H9 (cell line): ENCODE measurements at regions not wholly inside any gene's neighbourhood (a gene's known extent, or its start where the extent isn't known, plus 50 kb on each side); places are given as distances from the start of the nearest gene placed in this dataset.
A peak's percentile ranks its signal among the peaks of the same experiment; 100 is the strongest.
"Not testable (repeated sequence)": the region's sequence is repeated elsewhere in the genome, so short reads cannot be mapped to it uniquely, and the experiment has no call there.

Experiments
- DNase-seq: peaks from one replicate; pipeline ENCODE4 v3.0.0-alpha.2; 2017
- H2AFZ ChIP-seq: one replicate; pipeline ENCODE4 v1.6.1; 2013; ENCODE audit warnings: mild to moderate bottlenecking, low read length, control low read depth, moderate library complexity
- H2AK5ac ChIP-seq: 2 replicates; pipeline ENCODE4 v1.6.1; 2013; ENCODE audit warnings: low read length, control low read depth, mixed read lengths; ENCODE audit not compliant: insufficient read length
- H2BK120ac ChIP-seq: one replicate; pipeline ENCODE4 v1.6.1; 2013; ENCODE audit warnings: low read depth, mild to moderate bottlenecking, low read length, control low read depth, inconsistent platforms; ENCODE audit not compliant: poor library complexity, severe bottlenecking
- H2BK12ac ChIP-seq: 2 replicates; pipeline ENCODE4 v1.6.1; 2013; ENCODE audit warnings: low read length, control low read depth, mixed read lengths, low read depth; ENCODE audit not compliant: insufficient read length
- H2BK15ac ChIP-seq: 2 replicates; pipeline ENCODE4 v1.6.1; 2013; ENCODE audit warnings: low read depth, low read length, control low read depth
- H2BK20ac ChIP-seq: one replicate; pipeline ENCODE4 v1.6.1; 2013; ENCODE audit warnings: low read depth, mild to moderate bottlenecking, low read length, control low read depth, inconsistent platforms; ENCODE audit not compliant: poor library complexity, severe bottlenecking
- H2BK5ac ChIP-seq: 2 replicates; pipeline ENCODE4 v1.6.1; 2013; ENCODE audit warnings: low read length, control low read depth, mixed read lengths; ENCODE audit not compliant: insufficient read length
- H3K14ac ChIP-seq: 2 replicates; pipeline ENCODE4 v1.6.1; 2013; ENCODE audit warnings: low read length, control low read depth; ENCODE audit not compliant: insufficient read depth
- H3K18ac ChIP-seq: 2 replicates; pipeline ENCODE4 v1.6.1; 2013; ENCODE audit warnings: low read depth, mild to moderate bottlenecking, mixed read lengths, low read length, control low read depth; ENCODE audit not compliant: insufficient read length
- H3K23ac ChIP-seq: 2 replicates; pipeline ENCODE4 v1.6.1; 2013; ENCODE audit warnings: low read length, control low read depth, mixed read lengths, low read depth; ENCODE audit not compliant: insufficient read length
- H3K23me2 ChIP-seq: 2 replicates; pipeline ENCODE4 v1.6.1; 2013; ENCODE audit warnings: low read depth, mild to moderate bottlenecking, mixed read lengths, low read length, control low read depth; ENCODE audit not compliant: insufficient read length, poor library complexity, severe bottlenecking
- H3K27ac ChIP-seq: 2 replicates; pipeline ENCODE4 v1.5.1; 2013; ENCODE audit warnings: low read length, control low read depth, mixed read lengths, low read depth; ENCODE audit not compliant: insufficient read length
- H3K27me3 ChIP-seq: 2 replicates; pipeline ENCODE4 v1.6.1; 2013; ENCODE audit warnings: low read length, control low read depth, inconsistent platforms; ENCODE audit not compliant: insufficient read depth
- H3K4ac ChIP-seq: 2 replicates; pipeline ENCODE4 v1.6.1; 2013; ENCODE audit warnings: low read depth, mild to moderate bottlenecking, control low read depth, inconsistent platforms, low read length, moderate library complexity
- H3K4me1 ChIP-seq: 2 replicates; pipeline ENCODE4 v1.6.1; 2013; ENCODE audit warnings: low read length, control low read depth, inconsistent platforms; ENCODE audit not compliant: insufficient read depth
- H3K4me2 ChIP-seq: 2 replicates; pipeline ENCODE4 v1.6.1; 2013; ENCODE audit warnings: low read length, control low read depth, mixed read lengths; ENCODE audit not compliant: insufficient read length, insufficient read depth
- H3K56ac ChIP-seq: 2 replicates; pipeline ENCODE4 v1.6.1; 2013; ENCODE audit warnings: low read depth, mild to moderate bottlenecking, mixed read lengths, low read length, control low read depth; ENCODE audit not compliant: insufficient read length
- H3K79me1 ChIP-seq: 2 replicates; pipeline ENCODE4 v1.6.1; 2013; ENCODE audit warnings: low read depth, mild to moderate bottlenecking, moderate library complexity, low read length, control low read depth, inconsistent platforms; ENCODE audit not compliant: insufficient read depth, poor library complexity, severe bottlenecking
- H3K79me2 ChIP-seq: 2 replicates; pipeline ENCODE4 v1.6.1; 2013; ENCODE audit warnings: low read length, control low read depth, inconsistent platforms; ENCODE audit not compliant: insufficient read depth
- H3K9ac ChIP-seq: 2 replicates; pipeline ENCODE4 v1.6.1; 2013; ENCODE audit warnings: low read length, control low read depth, mixed read lengths; ENCODE audit not compliant: insufficient read length; ENCODE audit errors: extremely low read depth
- H3K9me3 ChIP-seq: one replicate; pipeline ENCODE4 v1.6.1; 2013; ENCODE audit warnings: low read depth, low read length, inconsistent platforms; ENCODE audit not compliant: control insufficient read depth
- H3T11ph ChIP-seq: one replicate; pipeline ENCODE4 v1.6.1; 2013; ENCODE audit warnings: mild to moderate bottlenecking, low read length, control low read depth, inconsistent platforms
- H4K20me1 ChIP-seq: one replicate; pipeline ENCODE4 v1.6.1; 2013; ENCODE audit not compliant: control insufficient read depth, insufficient read length, insufficient read depth
- H4K5ac ChIP-seq: 2 replicates; pipeline ENCODE4 v1.6.1; 2013; ENCODE audit warnings: low read depth, mild to moderate bottlenecking, mixed read lengths, low read length, control low read depth; ENCODE audit not compliant: insufficient read length
- H4K8ac ChIP-seq: replicated peaks from 2 replicates; pipeline ENCODE4 v1.6.1; 2013; ENCODE audit warnings: low read length, control low read depth, mixed read lengths, low read depth; ENCODE audit not compliant: insufficient read length
- H4K91ac ChIP-seq: 2 replicates; pipeline ENCODE4 v1.6.1; 2013; ENCODE audit warnings: low read depth, mild to moderate bottlenecking, moderate library complexity, mixed read lengths, low read length, control low read depth; ENCODE audit not compliant: insufficient read length
- H3K27ac Mint-ChIP-seq, 3 experiments: 2 replicates in 2 of 3; 3 replicates in 1 of 3; pipeline ENCODE4 v1.8.0; 2020 to 2021; ENCODE audit warnings: mixed read lengths in 3 of 3, mild to moderate bottlenecking in 1 of 3, moderate library complexity in 1 of 3
- H3K27me3 Mint-ChIP-seq: 2 replicates; pipeline ENCODE4 v1.8.0; 2021; ENCODE audit warnings: low read depth, mild to moderate bottlenecking, moderate library complexity, mixed read lengths
- H3K36me3 Mint-ChIP-seq, 3 experiments: 2 replicates in 2 of 3; 3 replicates in 1 of 3; pipeline ENCODE4 v1.8.0; 2020 to 2021; ENCODE audit warnings: low read depth in 3 of 3, mixed read lengths in 3 of 3; ENCODE audit not compliant: insufficient read depth in 1 of 3
- H3K4me1 Mint-ChIP-seq, 2 experiments: 2 replicates each; pipeline ENCODE4 v1.8.0; 2020; ENCODE audit warnings: mixed read lengths in 2 of 2
- H3K4me3 Mint-ChIP-seq, 2 experiments: 2 replicates in 1 of 2; 3 replicates in 1 of 2; pipeline ENCODE4 v1.8.0; 2020 to 2021; ENCODE audit warnings: mild to moderate bottlenecking in 2 of 2, mixed read lengths in 2 of 2, moderate library complexity in 1 of 2
- H3K9me3 Mint-ChIP-seq, 2 experiments: 2 replicates in 1 of 2; 3 replicates in 1 of 2; pipeline ENCODE4 v1.8.0; 2020; ENCODE audit warnings: mild to moderate bottlenecking in 2 of 2, mixed read lengths in 2 of 2, moderate library complexity in 1 of 2
- whole genome bisulfite sequencing: extraction: QIAGEN DNeasy Blood & Tissue Kit; methylation state at CpG from one replicate; pipeline ENCODE4 v1.1.7; 2013; ENCODE audit warnings: missing lambda C conversion rate, low lambda C conversion rate, mixed read lengths; ENCODE audit not compliant: insufficient read length; ENCODE audit errors: extremely low coverage; 5-methylcytosine and 5-hydroxymethylcytosine counted together

DNA sequence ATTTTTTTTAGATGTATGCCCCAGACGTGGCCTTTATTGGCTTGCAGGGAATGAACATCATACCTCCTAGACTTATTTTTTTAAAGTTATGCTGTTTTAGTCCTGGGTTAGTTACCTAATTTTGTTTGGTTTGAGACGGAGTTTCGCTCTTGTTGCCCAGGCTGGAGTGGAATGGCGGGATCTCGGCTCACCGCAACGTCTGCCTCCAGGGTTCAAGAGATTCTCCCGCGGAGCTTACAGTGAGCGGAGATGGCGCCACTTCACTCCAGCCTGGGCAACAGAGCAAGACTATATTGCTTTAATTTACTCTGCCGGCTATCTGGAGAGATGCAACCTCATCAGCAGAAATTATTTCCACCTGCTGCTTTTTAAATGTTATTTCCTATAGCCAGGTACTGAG, 82.9 kb upstream of the TNK2 start:
- not testable (repeated sequence) for H3K4me1 ChIP-seq, H2AK5ac ChIP-seq, H2BK120ac ChIP-seq, H3K9me3 Mint-ChIP-seq, H3K4me2 ChIP-seq, H2BK12ac ChIP-seq, H3K23me2 ChIP-seq, H3K79me2 ChIP-seq, H3K23ac ChIP-seq, H3K9ac ChIP-seq, H3K9me3 ChIP-seq, H4K8ac ChIP-seq, H3K18ac ChIP-seq, H3K36me3 Mint-ChIP-seq, H3K4ac ChIP-seq, H3K79me1 ChIP-seq, H3K27ac Mint-ChIP-seq, H3T11ph ChIP-seq, H3K56ac ChIP-seq, H2BK5ac ChIP-seq, DNase-seq, H3K14ac ChIP-seq, H2AFZ ChIP-seq, H2BK20ac ChIP-seq, H4K5ac ChIP-seq, H3K4me1 Mint-ChIP-seq, H2BK15ac ChIP-seq, H4K91ac ChIP-seq, H3K27ac ChIP-seq, H4K20me1 ChIP-seq, H3K27me3 ChIP-seq
- Mint-ChIP-seq H3K27me3 (peaks cover 19% of the 10 kb centered on the region), H3K4me3 (peak overlapping the region; percentile 62 to 81; a peak in 4 of 5 replicates)
- WGBS: no CpG with 5 or more reads among the region's 12 CpGs

GRCh38 chr3:195990841-195991174, 82.5 kb upstream of the TNK2 start:
- H3K79me1 ChIP-seq, H3K79me2 ChIP-seq, H3K4me1 Mint-ChIP-seq, H4K8ac ChIP-seq, H3K27me3 ChIP-seq, H3K4ac ChIP-seq, H4K91ac ChIP-seq, H3K23ac ChIP-seq, H2BK5ac ChIP-seq, H2BK12ac ChIP-seq, H3K27ac Mint-ChIP-seq, DNase-seq, H3K9me3 Mint-ChIP-seq, H3T11ph ChIP-seq, H3K9me3 ChIP-seq, H3K9ac ChIP-seq, H2AK5ac ChIP-seq, H4K20me1 ChIP-seq, H4K5ac ChIP-seq, H3K14ac ChIP-seq, H3K56ac ChIP-seq, H2BK15ac ChIP-seq, H3K4me2 ChIP-seq, H3K23me2 ChIP-seq, H3K4me1 ChIP-seq, H3K27ac ChIP-seq, H2BK120ac ChIP-seq, H2BK20ac ChIP-seq, H3K36me3 Mint-ChIP-seq, H3K18ac ChIP-seq, H2AFZ ChIP-seq: not testable (repeated sequence)
- WGBS: no CpG with 5 or more reads among the region's 7 CpGs
- Mint-ChIP-seq H3K4me3 (peak overlapping the region; percentile 62 to 81), H3K27me3 (peaks cover 19% of the 10 kb centered on the region)
